ENCODE measurements at regions not wholly inside any gene's neighbourhood (a gene's known extent, or its start where the extent isn't known, plus 50 kb on each side); places are given as distances from the start of the nearest gene placed in this dataset.

- H3K9ac ChIP-seq: no peak overlapping the region
- no peaks in the 10 kb centered on the region for H3K27me3 ChIP-seq (ENCODE audit: control insufficient read depth, insufficient read depth, low read length)
- TF ChIP-seq CTCF (IDR thresholded peaks at IDR 0.05): no peak
Measured at GRCh38 chr4:170940043-170940724, 850.4 kb upstream of the AADAT start.

GRCh38 chr4:170938588-170938987 is 848.8 kb upstream of the AADAT start:
- no peak for TF ChIP-seq CTCF (IDR thresholded peaks at IDR 0.05)
- no peaks in the 10 kb centered on the region for H3K79me2 ChIP-seq
- no peak overlapping the region for H2AFZ ChIP-seq
- H3K4me2 ChIP-seq (ENCODE audit: low read length): no peak overlapping the region
- H3K4me3 ChIP-seq (ENCODE audit: low read depth, low read length): no peak overlapping the region
- H3K27me3 ChIP-seq (ENCODE audit: control insufficient read depth, insufficient read depth, low read length): no peaks in the 10 kb centered on the region
- no peaks in the 10 kb centered on the region for H3K9me3 ChIP-seq (ENCODE audit: control insufficient read depth, low read length)
- H3K27ac ChIP-seq: no peak overlapping the region
- no peak overlapping the region for H3K9ac ChIP-seq
- H3K36me3 ChIP-seq (ENCODE audit: control insufficient read depth, insufficient read depth, low read length): no peaks in the 10 kb centered on the region
- H3K4me1 ChIP-seq: no peaks in the 10 kb centered on the region

More at GRCh38 chr4:170940043-170940724, 850.4 kb upstream of the AADAT start:
- Histone ChIP-seq H3K79me2 (no peaks in the 10 kb centered on the region), H3K36me3 (ENCODE audit: control insufficient read depth, insufficient read depth, low read length) (no peaks in the 10 kb centered on the region), H3K27ac (no peak overlapping the region), H3K4me3 (ENCODE audit: low read depth, low read length) (no peak overlapping the region), H2AFZ (no peak overlapping the region), H3K9me3 (ENCODE audit: control insufficient read depth, low read length) (no peaks in the 10 kb centered on the region), H3K4me1 (no peaks in the 10 kb centered on the region), H3K4me2 (ENCODE audit: low read length) (no peak overlapping the region)

- Histone ChIP-seq H3K9me3 (ENCODE audit: control insufficient read depth, low read length) (no peaks in the 10 kb centered on the region), H3K36me3 (ENCODE audit: control insufficient read depth, insufficient read depth, low read length) (no peaks in the 10 kb centered on the region), H3K4me3 (ENCODE audit: low read depth, low read length) (no peak overlapping the region), H2AFZ (no peak overlapping the region), H3K79me2 (no peaks in the 10 kb centered on the region), H3K27me3 (ENCODE audit: control insufficient read depth, insufficient read depth, low read length) (no peaks in the 10 kb centered on the region), H3K4me1 (no peaks in the 10 kb centered on the region), H3K4me2 (ENCODE audit: low read length) (no peak overlapping the region), H3K9ac (no peak overlapping the region), H3K27ac (no peak overlapping the region)
- TF ChIP-seq CTCF (IDR thresholded peaks at IDR 0.05): no peak
Measured at GRCh38 chr4:170931321-170931720, 841.6 kb upstream of the AADAT start.

- no peak overlapping the region for H2AFZ ChIP-seq
- no peaks in the 10 kb centered on the region for H3K27me3 ChIP-seq (ENCODE audit: control insufficient read depth, insufficient read depth, low read length)
- no peaks in the 10 kb centered on the region for H3K9me3 ChIP-seq (ENCODE audit: control insufficient read depth, low read length)
- H3K4me3 ChIP-seq (ENCODE audit: low read depth, low read length): no peak overlapping the region
- no peak overlapping the region for H3K4me2 ChIP-seq (ENCODE audit: low read length)
- no peaks in the 10 kb centered on the region for H3K36me3 ChIP-seq (ENCODE audit: control insufficient read depth, insufficient read depth, low read length)
- no peak overlapping the region for H3K27ac ChIP-seq
- TF ChIP-seq CTCF (IDR thresholded peaks at IDR 0.05): no peak
- H3K79me2 ChIP-seq: no peaks in the 10 kb centered on the region
- H3K4me1 ChIP-seq: no peaks in the 10 kb centered on the region
- H3K9ac ChIP-seq: no peak overlapping the region
Measured at GRCh38 chr4:170888660-170889059, 798.9 kb upstream of the AADAT start.

GRCh38 chr4:170887396-170887795 is 797.6 kb upstream of the AADAT start:
- Histone ChIP-seq H2AFZ (no peak overlapping the region), H3K36me3 (ENCODE audit: control insufficient read depth, insufficient read depth, low read length) (no peaks in the 10 kb centered on the region), H3K4me1 (no peaks in the 10 kb centered on the region), H3K27me3 (ENCODE audit: control insufficient read depth, insufficient read depth, low read length) (no peaks in the 10 kb centered on the region), H3K9ac (no peak overlapping the region), H3K4me2 (ENCODE audit: low read length) (no peak overlapping the region), H3K79me2 (no peaks in the 10 kb centered on the region), H3K9me3 (ENCODE audit: control insufficient read depth, low read length) (no peaks in the 10 kb centered on the region), H3K27ac (no peak overlapping the region), H3K4me3 (ENCODE audit: low read depth, low read length) (no peak overlapping the region)
- TF ChIP-seq CTCF (IDR thresholded peaks at IDR 0.05): no peak

Data from parathyroid adenoma (tissue), 2 donors.